CD14-positive monocyte (primary cell): ENCODE measurements at regions not wholly inside any gene's neighbourhood (a gene's known extent, or its start where the extent isn't known, plus 50 kb on each side); places are given as distances from the start of the nearest gene placed in this dataset.

ENCODE experiments used
- DNase-seq, 3 donors: peaks; one replicate each; pipeline ENCODE4 v3.0.0-alpha.2; 2011 to 2022
- H2AFZ ChIP-seq: 2 replicates; pipeline ENCODE4 v1.6.0; 2012; ENCODE audit warnings: mild to moderate bottlenecking, low read depth, low read length, inconsistent platforms; ENCODE audit not compliant: insufficient read depth, poor library complexity, severe bottlenecking
- H3K27ac ChIP-seq, 2 donors: 1 replicate in 1 of 2; 2 replicates in 1 of 2; pipeline ENCODE4 v1.5.1; 2012 to 2013; ENCODE audit warnings: low read length in 2 of 2, control low read depth in 1 of 2, inconsistent platforms in 1 of 2, low read depth in 1 of 2, mild to moderate bottlenecking in 1 of 2
- H3K27me3 ChIP-seq, 2 donors: one replicate each; pipeline versions ENCODE4 v1.6.0 to v1.6.1; 2011 to 2013; ENCODE audit warnings: low read length in 2 of 2; ENCODE audit not compliant: control insufficient read depth in 2 of 2, insufficient read depth in 2 of 2
- H3K36me3 ChIP-seq, 2 donors: replicated peaks in 1 of 2; 1 replicate in 1 of 2; 2 replicates in 1 of 2; pipeline versions ENCODE4 v1.5.1 to v1.6.1; 2012 to 2013; ENCODE audit warnings: low read length in 2 of 2, control low read depth in 1 of 2, inconsistent platforms in 1 of 2, mild to moderate bottlenecking in 1 of 2; ENCODE audit not compliant: insufficient read depth in 2 of 2, control insufficient read depth in 1 of 2
- H3K4me1 ChIP-seq, 2 donors: 1 replicate in 1 of 2; 2 replicates in 1 of 2; pipeline versions ENCODE4 v1.5.1 to v1.6.1; 2012 to 2013; ENCODE audit warnings: low read length in 2 of 2, control low read depth in 1 of 2, inconsistent platforms in 1 of 2, mild to moderate bottlenecking in 1 of 2, moderate library complexity in 1 of 2; ENCODE audit not compliant: insufficient read depth in 2 of 2, control insufficient read depth in 1 of 2
- H3K4me2 ChIP-seq: replicated peaks from 2 replicates; pipeline ENCODE3; 2012; ENCODE audit warnings: low read length, moderate library complexity, mild to moderate bottlenecking; ENCODE audit not compliant: poor library complexity, severe bottlenecking; ENCODE audit errors: extremely low read depth
- H3K4me3 ChIP-seq, 3 experiments: fragments of 200-600 bp in 1 of 3; sonication (generic) in 1 of 3; replicated peaks in 1 of 3; 1 replicate in 2 of 3; 2 replicates in 1 of 3; pipeline ENCODE4 v1.5.1; 2011 to 2013; ENCODE audit warnings: low read length in 3 of 3, mild to moderate bottlenecking in 3 of 3, control low read depth in 2 of 3, low read depth in 2 of 3, inconsistent platforms in 1 of 3, moderate library complexity in 1 of 3
- H3K79me2 ChIP-seq: 2 replicates; pipeline ENCODE4 v1.6.0; 2012; ENCODE audit warnings: mild to moderate bottlenecking, control low read depth, inconsistent platforms, low read length, moderate library complexity; ENCODE audit not compliant: insufficient read depth
- H3K9ac ChIP-seq: 2 replicates; pipeline ENCODE4 v1.6.0; 2017; ENCODE audit warnings: low read length, mild to moderate bottlenecking; ENCODE audit not compliant: insufficient read depth, poor library complexity, severe bottlenecking
- H3K9me3 ChIP-seq, 2 donors: replicated peaks in 1 of 2; 1 replicate in 1 of 2; 2 replicates in 1 of 2; pipeline versions ENCODE4 v1.5.1 to v1.6.1; 2012 to 2013; ENCODE audit warnings: low read length in 2 of 2, control low read depth in 1 of 2; ENCODE audit not compliant: control insufficient read depth in 1 of 2, insufficient read depth in 1 of 2
- H4K20me1 ChIP-seq: 2 replicates; pipeline ENCODE4 v1.6.0; 2012; ENCODE audit warnings: mild to moderate bottlenecking, low read length, control low read depth, moderate library complexity; ENCODE audit not compliant: insufficient read depth
- H3K27ac Mint-ChIP-seq, 7 donors: one replicate each; pipeline ENCODE4 v1.8.0; 2020; ENCODE audit warnings: mild to moderate bottlenecking in 7 of 7, mixed read lengths in 7 of 7, moderate library complexity in 6 of 7, inconsistent platforms in 2 of 7
- H3K27me3 Mint-ChIP-seq, 3 donors: one replicate each; pipeline ENCODE4 v1.8.0; 2021 to 2022; ENCODE audit warnings: low read depth in 3 of 3, mild to moderate bottlenecking in 3 of 3, mixed read lengths in 3 of 3, moderate library complexity in 3 of 3, inconsistent platforms in 1 of 3
- H3K36me3 Mint-ChIP-seq, 2 donors: one replicate each; pipeline ENCODE4 v1.8.0; 2020; ENCODE audit warnings: mixed read lengths in 2 of 2, inconsistent platforms in 1 of 2, mild to moderate bottlenecking in 1 of 2
- H3K4me1 Mint-ChIP-seq: one replicate; pipeline ENCODE4 v1.8.0; 2020; ENCODE audit warnings: mild to moderate bottlenecking, mixed read lengths
- H3K4me3 Mint-ChIP-seq, 2 donors: one replicate each; pipeline ENCODE4 v1.8.0; 2020; ENCODE audit warnings: mild to moderate bottlenecking in 2 of 2, mixed read lengths in 2 of 2, moderate library complexity in 1 of 2
- H3K9me3 Mint-ChIP-seq, 7 donors: one replicate each; pipeline ENCODE4 v1.8.0; 2020 to 2022; ENCODE audit warnings: mixed read lengths in 7 of 7, mild to moderate bottlenecking in 6 of 7, moderate library complexity in 6 of 7, inconsistent platforms in 2 of 7
- WGBS: methylation state at CpG from one replicate; pipeline ENCODE4 v1.1.5; 2013; ENCODE audit warnings: missing lambda C conversion rate; ENCODE audit not compliant: insufficient coverage; 5-methylcytosine and 5-hydroxymethylcytosine counted together
- intact Hi-C, 2 donors: fragments of 100-400 bp; cut with micrococcal nuclease; formaldehyde crosslinking; loops; one replicate each; pipeline versions ENCODE4 v1.15.0 to v1.15.1; 2023
- TF ChIP-seq, protein P1 (sequence below): fragments of 200-600 bp; IDR thresholded peaks from one replicate; pipeline ENCODE4 v1.8.0; 2022; ENCODE audit warnings: antibody characterized with exemption, mild to moderate bottlenecking

DNA sequence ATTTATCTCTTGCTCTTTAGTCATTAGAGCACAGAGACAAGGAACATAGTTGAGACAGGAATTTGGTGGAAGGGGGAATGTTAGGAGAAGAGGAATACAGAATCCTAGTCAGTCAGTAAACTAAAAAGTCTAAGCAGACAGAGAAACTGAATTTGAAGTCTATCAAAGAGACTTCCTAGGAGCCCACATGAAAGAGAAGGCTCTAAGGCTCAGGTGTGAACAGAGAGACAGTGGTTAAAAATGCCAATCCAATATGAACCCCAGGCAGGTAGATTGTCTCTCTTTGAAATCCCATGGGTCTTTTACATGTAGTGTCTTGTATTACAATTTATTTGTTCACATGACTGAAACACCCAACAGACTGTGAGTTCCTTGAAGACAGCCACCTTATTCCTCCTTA lies 77.8 kb upstream of the NFKB1 start:
- no peak overlapping the region for H3K4me3 Mint-ChIP-seq
- no peaks in the 10 kb centered on the region for H3K27me3 Mint-ChIP-seq
- H3K36me3 Mint-ChIP-seq, result no peaks in the 10 kb centered on the region
- Histone ChIP-seq H3K79me2 (no peaks in the 10 kb centered on the region), H3K4me2 (no peak overlapping the region), H3K9ac (no peak overlapping the region), H3K27me3 (no peaks in the 10 kb centered on the region), H3K36me3 (no peaks in the 10 kb centered on the region), H3K27ac (no peak overlapping the region), H2AFZ (no peak overlapping the region), H4K20me1 (no peaks in the 10 kb centered on the region), H3K4me3 (no peak overlapping the region), H3K9me3 (no peaks in the 10 kb centered on the region), H3K4me1 (no peaks in the 10 kb centered on the region)
- H3K4me1 Mint-ChIP-seq, result no peaks in the 10 kb centered on the region
- no peak for DNase-seq
- no peak overlapping the region for H3K27ac Mint-ChIP-seq
- intact Hi-C loops, result no loop called here
- TF ChIP-seq, protein P1, sequence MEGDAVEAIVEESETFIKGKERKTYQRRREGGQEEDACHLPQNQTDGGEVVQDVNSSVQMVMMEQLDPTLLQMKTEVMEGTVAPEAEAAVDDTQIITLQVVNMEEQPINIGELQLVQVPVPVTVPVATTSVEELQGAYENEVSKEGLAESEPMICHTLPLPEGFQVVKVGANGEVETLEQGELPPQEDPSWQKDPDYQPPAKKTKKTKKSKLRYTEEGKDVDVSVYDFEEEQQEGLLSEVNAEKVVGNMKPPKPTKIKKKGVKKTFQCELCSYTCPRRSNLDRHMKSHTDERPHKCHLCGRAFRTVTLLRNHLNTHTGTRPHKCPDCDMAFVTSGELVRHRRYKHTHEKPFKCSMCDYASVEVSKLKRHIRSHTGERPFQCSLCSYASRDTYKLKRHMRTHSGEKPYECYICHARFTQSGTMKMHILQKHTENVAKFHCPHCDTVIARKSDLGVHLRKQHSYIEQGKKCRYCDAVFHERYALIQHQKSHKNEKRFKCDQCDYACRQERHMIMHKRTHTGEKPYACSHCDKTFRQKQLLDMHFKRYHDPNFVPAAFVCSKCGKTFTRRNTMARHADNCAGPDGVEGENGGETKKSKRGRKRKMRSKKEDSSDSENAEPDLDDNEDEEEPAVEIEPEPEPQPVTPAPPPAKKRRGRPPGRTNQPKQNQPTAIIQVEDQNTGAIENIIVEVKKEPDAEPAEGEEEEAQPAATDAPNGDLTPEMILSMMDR, result no peak
- H3K9me3 Mint-ChIP-seq, result peaks cover 0 to 8% (median 4%) of the 10 kb centered on the region in 7 donors

GRCh38 chr4:102427371-102427998 lies 73.7 kb upstream of the NFKB1 start:
- no peak overlapping the region for H3K9ac ChIP-seq
- peaks cover 6% of the 10 kb centered on the region for H3K4me1 Mint-ChIP-seq
- no peak overlapping the region for H3K4me3 Mint-ChIP-seq
- H2AFZ ChIP-seq, result no peak overlapping the region
- no peaks in the 10 kb centered on the region for H3K27me3 ChIP-seq
- H3K4me2 ChIP-seq, result no peak overlapping the region
- no peak for DNase-seq
- peaks cover 4 to 9% of the 10 kb centered on the region in 2 donors for H3K4me1 ChIP-seq
- TF ChIP-seq, protein P1, result no peak
- no peak overlapping the region for H3K27ac ChIP-seq
- no peaks in the 10 kb centered on the region for H3K36me3 ChIP-seq
- H4K20me1 ChIP-seq, result no peaks in the 10 kb centered on the region
- intact Hi-C loops, result loop anchor here in 1 of 2 donors (5.0 kb wide), 1 partner anchor 80 kb away; the partner anchor contains the start of gene SLC39A8
- H3K9me3 Mint-ChIP-seq, result peaks cover 0 to 8% (median 4%) of the 10 kb centered on the region in 7 donors
- no CpG with 5 or more reads among the region's 3 CpGs for WGBS
- peaks cover 2 to 5% (median 5%) of the 10 kb centered on the region in 3 donors for H3K27me3 Mint-ChIP-seq
- no peak overlapping the region for H3K27ac Mint-ChIP-seq
- no peak overlapping the region for H3K4me3 ChIP-seq
- no peaks in the 10 kb centered on the region for H3K36me3 Mint-ChIP-seq
- H3K79me2 ChIP-seq, result no peaks in the 10 kb centered on the region
- no peaks in the 10 kb centered on the region for H3K9me3 ChIP-seq
